PC-9 (cell line): ENCODE measurements at regions not wholly inside any gene's neighbourhood (a gene's known extent, or its start where the extent isn't known, plus 50 kb on each side); places are given as distances from the start of the nearest gene placed in this dataset.
"Not testable (repeated sequence)": the region's sequence is repeated elsewhere in the genome, so short reads cannot be mapped to it uniquely, and the experiment has no call there.

Experiments used
- CTCF ChIP-seq: fragments of 200-600 bp; sonication (generic); conservative IDR thresholded peaks from 2 replicates; pipeline ENCODE4 v1.6.1; 2017; ENCODE audit warnings: mixed run types, antibody characterized with exemption, mild to moderate bottlenecking, moderate library complexity
- EZH2 ChIP-seq: fragments of 200-600 bp; sonication (generic); IDR thresholded peaks from 2 replicates; pipeline ENCODE4 v1.8.0; 2017; ENCODE audit warnings: antibody characterized with exemption, low read depth

- not testable (repeated sequence) for TF ChIP-seq CTCF, EZH2
Measured at GRCh38 chr5:1982561-1982960, 99.8 kb upstream of the IRX4 start.
